GM12892 (cell line): ENCODE measurements at regions not wholly inside any gene's neighbourhood (a gene's known extent, or its start where the extent isn't known, plus 50 kb on each side); places are given as distances from the start of the nearest gene placed in this dataset.
"Not testable (repeated sequence)": the region's sequence is repeated elsewhere in the genome, so short reads cannot be mapped to it uniquely, and the experiment has no call there.

ENCODE experiments used
- DNase-seq: peaks from one replicate; pipeline ENCODE4 v3.0.0; 2011; ENCODE audit not compliant: insufficient read length
- FAIRE-seq: peaks from 2 replicates; lab custom pipeline; 2011; peaks lifted over from hg19 to GRCh38; lab: Jason Lieb, UNC
- POLR2A ChIP-seq: IDR thresholded peaks from 2 replicates; pipeline ENCODE4 v1.6.1; 2011; ENCODE audit warnings: low read depth, low read length, control low read depth
- POLR2AphosphoS5 ChIP-seq: IDR thresholded peaks from 2 replicates; pipeline ENCODE4 v1.6.1; 2011; ENCODE audit warnings: low read depth, low read length, control low read depth
- TAF1 ChIP-seq: IDR thresholded peaks from 2 replicates; pipeline ENCODE4 v1.6.1; 2011; ENCODE audit warnings: low read depth, mild to moderate bottlenecking, control low read depth, low read length, borderline replicate concordance

GRCh38 chr3:118533676-118534075 lies 501.0 kb downstream of the IGSF11 start:
- DNase-seq (no peak), FAIRE-seq (no peak)
- no peak for TF ChIP-seq POLR2AphosphoS5

- DNase-seq: no peak
- TF ChIP-seq TAF1 (no peak), POLR2AphosphoS5 (no peak), POLR2A (no peak)
- FAIRE-seq: no peak
Measured at GRCh38 chr3:118534519-118534918, 500.1 kb downstream of the IGSF11 start.

- no peak for DNase-seq
- FAIRE-seq: peak; percentile 60
- no peak for TF ChIP-seq TAF1
- no peak for TF ChIP-seq POLR2AphosphoS5
- TF ChIP-seq POLR2A: no peak
Measured at GRCh38 chr3:118536764-118537163, 497.9 kb downstream of the IGSF11 start.

GRCh38 chr3:118537454-118537853 lies 497.2 kb downstream of the IGSF11 start:
- DNase-seq (no peak), FAIRE-seq (no peak)
- TF ChIP-seq POLR2A (no peak), POLR2AphosphoS5 (no peak), TAF1 (no peak)

- no peak for TF ChIP-seq POLR2A
- TF ChIP-seq TAF1: no peak
- TF ChIP-seq POLR2AphosphoS5: no peak
- DNase-seq (no peak), FAIRE-seq (no peak)
Measured at GRCh38 chr3:118538187-118538586, 496.5 kb downstream of the IGSF11 start.

- FAIRE-seq, DNase-seq: not testable (repeated sequence)
Measured at GRCh38 chr3:118539820-118540447, 494.7 kb downstream of the IGSF11 start.

- not testable (repeated sequence) for FAIRE-seq, DNase-seq
Measured at GRCh38 chr3:118540448-118540821, 494.2 kb downstream of the IGSF11 start.

- no peak for TF ChIP-seq POLR2A
- no peak for TF ChIP-seq POLR2AphosphoS5
- no peak for TF ChIP-seq TAF1
- DNase-seq (no peak), FAIRE-seq (no peak)
Measured at GRCh38 chr3:118540826-118541225, 493.8 kb downstream of the IGSF11 start.

- DNase-seq: no peak
- no peak for FAIRE-seq
- no peak for TF ChIP-seq POLR2A
- TF ChIP-seq POLR2AphosphoS5: no peak
- TF ChIP-seq TAF1: no peak
Measured at GRCh38 chr3:118541796-118542195, 492.9 kb downstream of the IGSF11 start.

- TF ChIP-seq POLR2AphosphoS5: no peak
- no peak for TF ChIP-seq TAF1
- no peak for TF ChIP-seq POLR2A
- FAIRE-seq (no peak), DNase-seq (no peak)
Measured at GRCh38 chr3:118543832-118544231, 490.8 kb downstream of the IGSF11 start.

GRCh38 chr3:118544458-118544857 lies 490.2 kb downstream of the IGSF11 start:
- DNase-seq (no peak), FAIRE-seq (peak; percentile 44)

GRCh38 chr3:118548434-118548833 lies 486.2 kb downstream of the IGSF11 start:
- no peak for FAIRE-seq
- no peak for DNase-seq
- no peak for TF ChIP-seq TAF1

More at GRCh38 chr3:118544458-118544857, 490.2 kb downstream of the IGSF11 start:
- TF ChIP-seq POLR2A (no peak), TAF1 (no peak), POLR2AphosphoS5 (no peak)

- no peak for TF ChIP-seq POLR2AphosphoS5
- TF ChIP-seq TAF1: no peak
- no peak for TF ChIP-seq POLR2A
- FAIRE-seq (no peak), DNase-seq (no peak)
Measured at GRCh38 chr3:118550122-118550521, 484.5 kb downstream of the IGSF11 start.

- no peak for TF ChIP-seq POLR2AphosphoS5
- no peak for TF ChIP-seq POLR2A
- TF ChIP-seq TAF1: no peak
- FAIRE-seq (no peak), DNase-seq (no peak)
Measured at GRCh38 chr3:118550556-118550955, 484.1 kb downstream of the IGSF11 start.
